GM18505 (cell line): ENCODE measurements at regions not wholly inside any gene's neighbourhood (a gene's known extent, or its start where the extent isn't known, plus 50 kb on each side); places are given as distances from the start of the nearest gene placed in this dataset.

Experiments
- ATAC-seq: cut with Tn5 transposase; IDR thresholded peaks from one replicate; pipeline ENCODE4 v1.9.1; 2021; ENCODE audit not compliant: unreplicated experiment
- POLR2A ChIP-seq: IDR thresholded peaks from 4 replicates; pipeline ENCODE4 v1.6.1; 2011; ENCODE audit warnings: borderline replicate concordance; ENCODE audit not compliant: insufficient read depth, insufficient read length; ENCODE audit errors: extremely low read depth

DNA sequence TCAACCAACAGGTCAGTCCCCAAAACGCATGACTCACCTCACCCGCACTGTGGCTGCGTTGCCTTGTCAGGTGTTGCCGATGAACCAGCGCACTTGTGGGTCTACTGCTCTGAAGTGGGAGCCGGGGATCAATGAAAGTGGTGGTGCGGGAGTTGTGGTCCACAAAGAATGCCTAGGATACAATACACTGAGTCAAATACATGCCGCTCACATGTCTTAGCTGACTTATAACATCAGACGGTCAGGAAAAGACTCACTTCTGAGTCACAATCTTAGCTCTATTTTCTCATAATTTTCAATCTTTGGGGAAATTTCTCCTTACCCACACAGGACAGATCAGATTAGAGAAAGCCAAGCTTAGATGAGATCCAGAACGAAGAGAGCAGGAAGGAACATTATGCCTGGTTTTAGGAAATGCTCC, 107.1 kb upstream of the STK17B start:
- no peak for TF ChIP-seq POLR2A
- no peak for ATAC-seq

- no peak for TF ChIP-seq POLR2A
- no peak for ATAC-seq
Measured at GRCh38 chr2:196279541-196279940, 108.2 kb upstream of the STK17B start.

- ATAC-seq, result no peak
- TF ChIP-seq POLR2A, result no peak
Measured at GRCh38 chr2:196284144-196284844, 112.9 kb upstream of the STK17B start.

- no peak for TF ChIP-seq POLR2A
- no peak for ATAC-seq
Measured at GRCh38 chr2:196284866-196285557, 113.6 kb upstream of the STK17B start.

DNA sequence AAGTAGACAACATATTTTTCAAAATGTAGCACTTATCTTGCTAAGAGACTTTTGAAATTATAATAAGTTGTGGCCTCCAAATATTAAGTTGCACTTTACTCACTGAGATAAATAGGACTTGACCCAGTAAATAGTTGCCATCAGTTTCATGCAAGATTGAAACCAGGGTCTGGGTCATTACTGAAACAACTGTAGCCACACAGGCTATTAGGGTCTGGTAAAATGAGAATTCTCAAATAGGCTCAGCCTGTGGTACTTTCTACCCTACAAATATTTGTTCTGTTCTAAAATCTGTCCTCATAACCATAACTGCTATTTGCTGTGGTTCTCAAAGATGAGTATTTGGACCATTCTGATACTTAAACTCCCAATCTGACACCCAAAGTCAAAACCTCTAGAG, 115.4 kb upstream of the STK17B start:
- TF ChIP-seq POLR2A, result no peak
- no peak for ATAC-seq

DNA sequence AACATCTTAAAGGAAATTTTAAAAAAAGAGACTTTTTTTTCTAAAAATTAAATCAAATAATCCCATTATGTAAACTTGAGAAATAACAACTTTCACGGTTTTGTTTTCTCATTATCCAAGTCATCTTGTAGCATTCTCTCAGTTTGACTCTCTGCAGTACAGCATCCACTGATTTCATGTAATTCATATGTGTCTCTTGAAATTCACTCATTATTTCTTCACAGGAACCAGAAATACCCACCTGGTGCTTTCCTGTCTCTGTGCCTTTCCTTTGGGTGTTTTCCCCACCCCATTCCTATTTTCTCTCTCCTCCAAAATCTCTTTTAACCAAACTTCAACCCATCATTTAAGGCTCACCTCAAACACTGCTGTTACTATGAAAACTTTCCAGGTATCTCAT, 116.1 kb upstream of the STK17B start:
- ATAC-seq, result no peak
- no peak for TF ChIP-seq POLR2A

DNA sequence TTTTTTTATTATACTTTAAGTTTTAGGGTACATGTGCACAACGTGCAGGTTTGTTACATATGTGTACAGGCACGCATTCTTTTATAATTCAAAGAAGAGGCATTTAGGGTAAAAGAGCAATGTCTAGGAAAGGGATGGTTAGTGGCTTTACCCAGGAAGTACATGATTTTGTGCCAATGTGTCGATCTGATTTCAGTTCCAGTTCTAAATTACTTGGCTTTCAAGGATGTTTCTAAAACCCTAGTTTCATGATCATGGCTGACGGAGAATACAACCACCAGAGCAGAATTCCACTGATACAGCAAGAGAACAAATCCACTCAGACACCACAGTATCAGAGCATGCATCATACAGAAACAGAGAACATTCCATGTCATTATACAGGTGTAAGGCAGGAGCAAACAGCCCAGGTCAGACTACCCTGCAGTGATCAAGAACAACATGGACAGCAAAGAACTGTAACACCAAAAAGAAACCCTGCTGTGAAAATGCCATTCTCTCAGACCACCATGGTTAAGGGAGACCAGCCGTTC, 116.7 kb upstream of the STK17B start:
- no peak for ATAC-seq
- no peak for TF ChIP-seq POLR2A

DNA sequence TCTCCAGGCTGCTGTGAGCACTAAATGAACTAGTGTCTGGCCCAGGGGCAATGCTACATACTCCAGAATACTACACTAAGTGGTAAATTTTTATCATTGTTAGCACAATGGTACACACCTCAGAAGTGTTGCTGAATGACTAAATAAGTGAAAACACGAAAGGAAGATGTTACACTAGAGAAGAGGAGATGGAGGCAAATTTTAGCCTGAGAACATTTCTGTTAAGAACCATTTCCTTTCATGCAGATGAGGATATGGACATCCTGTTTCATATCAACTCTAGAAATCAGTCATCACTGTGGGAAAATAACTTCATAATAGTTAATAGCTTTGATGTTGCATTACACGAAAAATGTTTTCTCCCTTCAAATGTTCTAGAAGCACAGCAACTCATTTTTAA, 117.6 kb upstream of the STK17B start:
- TF ChIP-seq POLR2A, result no peak

GRCh38 chr2:196290136-196290535, 118.8 kb upstream of the STK17B start:
- no peak for TF ChIP-seq POLR2A
- ATAC-seq, result no peak

More for the DNA sequence above, 117.6 kb upstream of the STK17B start:
- peak; percentile 54 for ATAC-seq

DNA sequence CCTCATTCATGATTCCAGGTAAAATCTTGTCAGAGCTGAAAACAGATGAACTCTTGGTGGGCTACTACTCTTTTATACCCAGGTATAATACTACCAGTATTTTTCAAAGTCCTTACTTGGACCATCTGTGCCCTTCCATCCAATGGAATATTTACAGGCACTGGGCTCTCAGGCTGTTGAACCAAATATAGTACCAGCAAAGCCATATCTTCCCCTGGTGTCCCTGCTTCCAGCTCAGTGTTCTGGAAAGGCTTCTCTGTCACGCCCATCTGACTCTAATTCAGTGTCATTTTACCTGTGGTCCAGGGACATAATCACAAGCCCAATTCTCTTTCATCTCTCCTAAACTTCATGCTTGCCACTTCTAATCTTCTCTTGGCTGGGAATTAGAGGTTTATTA, 119.2 kb upstream of the STK17B start:
- no peak for ATAC-seq

DNA sequence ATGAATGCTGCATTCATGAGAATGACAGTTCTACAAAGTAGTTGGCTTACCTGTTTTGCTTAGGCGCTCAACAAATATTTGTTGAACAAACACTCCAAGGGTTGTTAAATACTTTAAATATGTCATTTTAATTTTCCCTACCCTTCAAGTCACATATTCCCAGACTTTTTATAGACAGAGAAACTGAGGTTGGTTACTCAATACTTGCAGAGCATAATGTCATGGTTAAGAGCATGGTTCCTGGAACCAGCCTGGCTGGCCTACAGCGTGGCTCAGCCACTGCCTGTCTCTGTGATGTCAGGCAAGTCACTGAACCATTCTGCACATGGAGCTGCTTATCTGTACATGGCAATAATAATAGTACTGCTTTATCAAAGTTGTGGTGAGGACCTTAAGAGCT, 120.0 kb upstream of the STK17B start:
- TF ChIP-seq POLR2A, result no peak
- ATAC-seq, result no peak

More for the DNA sequence above, 119.2 kb upstream of the STK17B start:
- TF ChIP-seq POLR2A, result no peak

GRCh38 chr2:196291873-196292800, 120.8 kb upstream of the STK17B start:
- ATAC-seq, result no peak
- TF ChIP-seq POLR2A, result no peak
